NCI-H748 treated with DMSO at 0.1 percent for 48 hours (cell line): ENCODE measurements at regions not wholly inside any gene's neighbourhood (a gene's known extent, or its start where the extent isn't known, plus 50 kb on each side); places are given as distances from the start of the nearest gene placed in this dataset.

Source experiments
- DNase-seq: peaks from one replicate; lab custom pipeline; 2025; lab: John Stamatoyannopoulos, UW

- no peak for DNase-seq
Observed at GRCh38 chr15:62708470-62708869, 334.1 kb upstream of the TPM1 start.

- no peak for DNase-seq
Observed at GRCh38 chr15:62709261-62709660, 333.3 kb upstream of the TPM1 start.

- DNase-seq: no peak
Observed at GRCh38 chr15:62711691-62712454, 330.7 kb upstream of the TPM1 start.

GRCh38 chr15:62712455-62712839 lies 330.1 kb upstream of the TPM1 start:
- no peak for DNase-seq

GRCh38 chr15:62715946-62716345 lies 326.6 kb upstream of the TPM1 start:
- no peak for DNase-seq

GRCh38 chr15:62717496-62717895 lies 325.1 kb upstream of the TPM1 start:
- DNase-seq: no peak

GRCh38 chr15:62719316-62719715 lies 323.2 kb upstream of the TPM1 start:
- no peak for DNase-seq

- no peak for DNase-seq
Observed at GRCh38 chr15:62722237-62722636, 320.3 kb upstream of the TPM1 start.

GRCh38 chr15:62726461-62726860 lies 316.1 kb upstream of the TPM1 start:
- DNase-seq: peak; percentile 1

- no peak for DNase-seq
Observed at GRCh38 chr15:62727501-62727900, 315.0 kb upstream of the TPM1 start.

GRCh38 chr15:62730825-62731224 lies 311.7 kb upstream of the TPM1 start:
- DNase-seq: no peak

- DNase-seq: no peak
Observed at GRCh38 chr15:62732078-62732477, 310.5 kb upstream of the TPM1 start.

GRCh38 chr15:62734706-62735105 lies 307.8 kb upstream of the TPM1 start:
- no peak for DNase-seq

GRCh38 chr15:62736756-62737155 lies 305.8 kb upstream of the TPM1 start:
- no peak for DNase-seq

GRCh38 chr15:62737551-62737950 lies 305.0 kb upstream of the TPM1 start:
- DNase-seq: no peak

GRCh38 chr15:62739082-62739481 lies 303.5 kb upstream of the TPM1 start:
- DNase-seq: no peak

GRCh38 chr15:62739507-62739906 lies 303.0 kb upstream of the TPM1 start:
- DNase-seq: no peak

- DNase-seq: no peak
Observed at GRCh38 chr15:62740141-62741004, 302.2 kb upstream of the TPM1 start.

- DNase-seq: no peak
Observed at GRCh38 chr15:62741106-62741505, 301.4 kb upstream of the TPM1 start.

- peak; percentile 7 for DNase-seq
Observed at GRCh38 chr15:62742409-62743171, 300.0 kb upstream of the TPM1 start.

GRCh38 chr15:62745621-62746225 lies 296.8 kb upstream of the TPM1 start:
- DNase-seq: no peak

- no peak for DNase-seq
Observed at GRCh38 chr15:62748196-62748595, 294.4 kb upstream of the TPM1 start.
